Ovary (tissue), 3 donors: ENCODE measurements at regions not wholly inside any gene's neighbourhood (a gene's known extent, or its start where the extent isn't known, plus 50 kb on each side); places are given as distances from the start of the nearest gene placed in this dataset.

Source experiments
- CTCF ChIP-seq, 3 donors: fragments of 450-650 bp in 2 of 3; fragments of 200-600 bp in 1 of 3; IDR thresholded peaks; one replicate each; pipeline versions ENCODE4 v1.5.1 to v1.8.0; 2016 to 2022; ENCODE audit warnings: antibody characterized with exemption in 3 of 3, mild to moderate bottlenecking in 1 of 3
- EP300 ChIP-seq: sonication (generic); formaldehyde crosslinking; IDR thresholded peaks from one replicate; pipeline ENCODE4 v1.6.1; 2017; ENCODE audit warnings: antibody characterized with exemption
- POLR2A ChIP-seq: fragments of 450-650 bp; IDR thresholded peaks from one replicate; pipeline ENCODE4 v1.6.1; 2017; ENCODE audit warnings: antibody characterized with exemption, mild to moderate bottlenecking, moderate library complexity
- donor health status: DM: no; HTN: no; CAD: no.

GRCh38 chr2:208619993-208620392 is 213.4 kb downstream of the PTH2R start:
- no peak for TF ChIP-seq CTCF (IDR thresholded peaks at IDR 0.05)
- TF ChIP-seq POLR2A, result no peak
- TF ChIP-seq EP300, result no peak
